Endothelial cell of umbilical vein (primary cell): ENCODE measurements at regions not wholly inside any gene's neighbourhood (a gene's known extent, or its start where the extent isn't known, plus 50 kb on each side); places are given as distances from the start of the nearest gene placed in this dataset.

ENCODE experiments used
- BruUV-seq: library from RNA; stranded (reverse); fragments of 400-500 nt; replicated peaks from 2 replicates; lab custom pipeline; 2021; lab: Mats Ljungman, UMichigan
- CTCF ChIA-PET: fragments of 300-600, 350-600 bp; sonication (Branson Sonifier 250); formaldehyde crosslinking; loops from one replicate; lab custom pipeline; 2021; ENCODE audit warnings: antibody characterized with exemption, inconsistent platforms; lab: Charles Lee
- POLR2A ChIA-PET: fragments of 300-600, 350-600 bp; sonication (Branson Sonifier 250); formaldehyde crosslinking; loops from one replicate; lab custom pipeline; 2021; ENCODE audit warnings: antibody characterized with exemption, inconsistent platforms; lab: Charles Lee
- DNase-seq: peaks from one replicate; pipeline ENCODE4 v3.0.0-alpha.2; 2011; ENCODE audit warnings: low read depth, low spot score
- FAIRE-seq: peaks from 2 replicates; lab custom pipeline; 2011; peaks lifted over from hg19 to GRCh38; lab: Jason Lieb, UNC
- H2AFZ ChIP-seq: 2 replicates; pipeline ENCODE4 v1.6.0; 2012; ENCODE audit warnings: low read depth, low read length, control low read depth, inconsistent platforms
- H3K27ac ChIP-seq: 2 replicates; pipeline ENCODE4 v1.5.1; 2011; ENCODE audit warnings: low read depth, mild to moderate bottlenecking, control low read depth, low read length, moderate library complexity; ENCODE audit not compliant: insufficient read depth
- H3K27me3 ChIP-seq, 2 experiments: 2 replicates each; pipeline versions ENCODE4 v1.6.0 to v1.6.1; 2011; ENCODE audit warnings: low read length in 2 of 2, mixed read lengths in 1 of 2; ENCODE audit not compliant: control insufficient read depth in 2 of 2, insufficient read depth in 2 of 2
- H3K36me3 ChIP-seq, 2 experiments: 2 replicates in 1 of 2; 3 replicates in 1 of 2; pipeline ENCODE4 v1.5.1; 2011; ENCODE audit warnings: low read length in 2 of 2, mild to moderate bottlenecking in 1 of 2, moderate library complexity in 1 of 2; ENCODE audit not compliant: control insufficient read depth in 2 of 2, insufficient read depth in 2 of 2; ENCODE audit errors: extremely low read depth in 1 of 2
- H3K4me1 ChIP-seq: 3 replicates; pipeline ENCODE4 v1.5.1; 2011; ENCODE audit warnings: mild to moderate bottlenecking, low read length; ENCODE audit not compliant: control insufficient read depth, insufficient read depth; ENCODE audit errors: extremely low read depth
- H3K4me2 ChIP-seq: 2 replicates; pipeline ENCODE4 v1.6.1; 2011; ENCODE audit warnings: low read length, control low read depth, mixed read lengths; ENCODE audit not compliant: insufficient read depth
- H3K4me3 ChIP-seq, 3 experiments: fragments of 200-600 bp in 1 of 3; sonication (generic), shearing (Covaris generic) in 1 of 3; replicated peaks in 1 of 3; 2 replicates each; pipeline ENCODE4 v1.5.1; 2011 to 2016; ENCODE audit warnings: control low read depth in 3 of 3, low read length in 3 of 3, mild to moderate bottlenecking in 2 of 3, inconsistent platforms in 1 of 3, low read depth in 1 of 3, moderate library complexity in 1 of 3; ENCODE audit not compliant: insufficient read depth in 1 of 3
- H3K79me2 ChIP-seq: 2 replicates; pipeline ENCODE4 v1.6.0; 2012; ENCODE audit warnings: low read length, inconsistent platforms; ENCODE audit not compliant: control insufficient read depth, insufficient read depth
- H3K9ac ChIP-seq: replicated peaks from 2 replicates; pipeline ENCODE3; 2011; ENCODE audit warnings: low read length, control low read depth; ENCODE audit not compliant: insufficient read depth; ENCODE audit errors: extremely low read depth
- H3K9me1 ChIP-seq: replicated peaks from 3 replicates; pipeline ENCODE4 v1.6.0; 2011; ENCODE audit warnings: mild to moderate bottlenecking, low read length; ENCODE audit not compliant: control insufficient read depth, insufficient read depth; ENCODE audit errors: extremely low read depth
- H3K9me3 ChIP-seq: replicated peaks from 2 replicates; pipeline ENCODE4 v1.5.1; 2012; ENCODE audit warnings: low read length, inconsistent platforms; ENCODE audit not compliant: control insufficient read depth, insufficient read depth
- H4K20me1 ChIP-seq: replicated peaks from 2 replicates; pipeline ENCODE3; 2011; ENCODE audit warnings: mild to moderate bottlenecking, low read length; ENCODE audit not compliant: control insufficient read depth, insufficient read depth; ENCODE audit errors: extremely low read depth
- EZH2 ChIP-seq: IDR thresholded peaks from 2 replicates; pipeline ENCODE4 v1.6.1; 2012; ENCODE audit warnings: borderline replicate concordance, low read depth, mild to moderate bottlenecking, moderate library complexity, low read length, inconsistent platforms; ENCODE audit not compliant: severe bottlenecking
- FOS ChIP-seq: IDR thresholded peaks from 2 replicates; pipeline ENCODE4 v1.6.1; 2011; ENCODE audit warnings: mild to moderate bottlenecking, low read length, moderate library complexity, borderline replicate concordance; ENCODE audit not compliant: insufficient read depth
- JUN ChIP-seq: IDR thresholded peaks from 2 replicates; pipeline ENCODE4 v1.6.1; 2011; ENCODE audit warnings: borderline replicate concordance, low read depth; ENCODE audit not compliant: insufficient read length, insufficient read depth
- MAX ChIP-seq: IDR thresholded peaks from 2 replicates; pipeline ENCODE4 v1.6.1; 2011; ENCODE audit not compliant: insufficient read depth, insufficient read length
- MYC ChIP-seq: IDR thresholded peaks from one replicate; pipeline ENCODE4 v1.6.1; 2011; ENCODE audit warnings: mild to moderate bottlenecking, low read depth, low read length
- POLR2AphosphoS5 ChIP-seq: IDR thresholded peaks from 2 replicates; pipeline ENCODE4 v1.6.1; 2012; ENCODE audit warnings: low read depth, mild to moderate bottlenecking, control low read depth, low read length, moderate library complexity; ENCODE audit not compliant: insufficient read depth
- dilution Hi-C: fragments of 300-500 bp; cut with MboI; formaldehyde crosslinking; loops from one replicate; pipeline ENCODE4 v1.15.0; 2019; ENCODE audit warnings: low sequenced_read_pairs; ENCODE audit not compliant: extremely low pct_ligation_motif_present
- intact Hi-C: fragments of 100-400 bp; cut with micrococcal nuclease; formaldehyde crosslinking; loops from one replicate; pipeline ENCODE4 v1.10.0; 2022

DNA sequence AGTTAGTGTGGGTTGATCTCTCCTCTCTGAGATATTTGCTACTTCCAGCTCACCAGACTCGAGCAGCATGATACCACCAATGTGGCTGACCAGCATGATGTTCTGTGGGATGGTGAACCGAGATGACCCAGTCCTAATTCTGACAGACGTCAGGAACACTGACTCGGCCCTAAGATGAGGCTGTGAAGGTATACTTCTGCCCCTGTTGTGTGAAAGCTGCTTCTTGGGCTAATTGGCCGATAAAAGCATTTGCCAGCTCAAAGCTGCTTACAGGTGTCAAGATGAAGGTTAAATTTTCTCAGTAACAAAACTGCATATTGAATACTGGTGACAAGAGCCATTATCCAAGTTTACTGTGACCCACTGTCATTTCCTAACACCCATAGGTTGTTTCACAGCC lies 151.4 kb downstream of the BRD1 start:
- dilution Hi-C loops = no loop called here
- POLR2A ChIA-PET = no interaction called here
- TF ChIP-seq POLR2AphosphoS5 (no peak), JUN (no peak), FOS (no peak)
- H3K9ac ChIP-seq = no peak overlapping the region
- no peaks in the 10 kb centered on the region for H4K20me1 ChIP-seq
- H3K27ac ChIP-seq = no peak overlapping the region
- no peak overlapping the region for H2AFZ ChIP-seq
- H3K36me3 ChIP-seq = no peaks in the 10 kb centered on the region
- no TSS peak for BruUV-seq
- H3K9me3 ChIP-seq = no peaks in the 10 kb centered on the region
- intact Hi-C loops = no loop called here
- H3K4me1 ChIP-seq = no peaks in the 10 kb centered on the region
- no peak overlapping the region for H3K4me2 ChIP-seq
- DNase-seq = no peak
- no peaks in the 10 kb centered on the region for H3K79me2 ChIP-seq
- no peak for FAIRE-seq
- H3K4me3 ChIP-seq = no peak overlapping the region
- H3K27me3 ChIP-seq = peaks cover 11 to 24% of the 10 kb centered on the region in 2 experiments
- CTCF ChIA-PET = interaction anchor here (0.7 to 1.1 kb wide), 2 partner anchors 13 to 19 kb away, joined by 3 read pairs; no protein-coding TSS in a partner anchor
- no peaks in the 10 kb centered on the region for H3K9me1 ChIP-seq

GRCh38 chr22:49674479-49675050 lies 153.1 kb downstream of the BRD1 start:
- Histone ChIP-seq H3K27ac (no peak overlapping the region), H2AFZ (no peak overlapping the region), H4K20me1 (no peaks in the 10 kb centered on the region), H3K36me3 (no peaks in the 10 kb centered on the region), H3K4me3 (no peak overlapping the region), H3K79me2 (no peaks in the 10 kb centered on the region), H3K4me2 (no peak overlapping the region), H3K9me1 (no peaks in the 10 kb centered on the region), H3K27me3 (peaks cover 15 to 25% of the 10 kb centered on the region in 2 experiments), H3K9me3 (no peaks in the 10 kb centered on the region), H3K4me1 (peaks cover 3% of the 10 kb centered on the region), H3K9ac (no peak overlapping the region)
- CTCF ChIA-PET = no interaction called here
- FAIRE-seq (no peak), DNase-seq (no peak)
- POLR2A ChIA-PET = no interaction called here
- BruUV-seq = no TSS peak
- dilution Hi-C loops (no loop called here), intact Hi-C loops (no loop called here)
- TF ChIP-seq MAX (no peak), MYC (no peak), EZH2 (no peak)
